ENCODE measurements at regions not wholly inside any gene's neighbourhood (a gene's known extent, or its start where the extent isn't known, plus 50 kb on each side); places are given as distances from the start of the nearest gene placed in this dataset.

DNA sequence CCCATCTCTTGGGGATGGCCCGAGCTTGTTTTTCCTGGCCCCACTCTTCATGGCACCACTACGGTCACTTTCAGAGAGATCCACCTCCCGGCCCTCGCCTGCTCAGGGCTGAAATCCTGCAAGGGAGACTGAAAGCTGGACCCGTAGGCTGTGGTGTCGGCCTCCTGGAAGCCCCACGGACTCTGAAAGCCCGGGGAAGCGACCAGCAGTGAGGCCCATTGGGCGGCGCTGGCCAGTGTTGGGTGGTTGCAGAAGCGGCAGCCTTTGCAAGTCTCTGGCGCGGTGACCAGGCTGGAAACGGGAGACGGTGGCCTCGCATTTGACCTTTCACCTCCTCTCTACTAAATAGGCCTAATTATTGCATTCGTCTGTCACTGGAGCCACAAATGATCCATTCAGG is 186.0 kb upstream of the FOXF1 start:
- no peak for ATAC-seq
- intact Hi-C loops (cut with DNase I): no loop called here
- DNase-seq (ENCODE audit: low spot score): no peak

DNA sequence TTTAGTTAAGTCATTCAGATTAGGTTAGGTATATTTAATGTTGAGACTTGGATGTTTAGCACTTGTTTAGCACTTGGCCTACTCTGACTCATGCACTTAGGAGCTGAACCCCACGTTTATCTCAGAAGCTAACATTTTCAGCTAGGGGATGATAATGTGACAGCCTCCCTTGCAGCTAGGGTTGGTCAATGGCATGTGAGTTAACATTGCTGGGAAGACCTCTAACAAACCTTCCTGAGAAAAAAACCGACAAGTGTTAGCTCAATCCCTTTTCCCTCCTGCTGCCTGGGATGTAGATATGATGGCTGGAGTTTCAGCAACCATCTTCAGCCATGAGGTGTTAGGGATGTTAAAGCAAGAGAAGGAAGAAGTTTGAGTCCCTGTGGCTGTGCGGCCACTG is 185.0 kb upstream of the FOXF1 start:
- intact Hi-C loops (cut with DNase I): no loop called here
- DNase-seq (ENCODE audit: low spot score) (no peak), ATAC-seq (no peak)

DNA sequence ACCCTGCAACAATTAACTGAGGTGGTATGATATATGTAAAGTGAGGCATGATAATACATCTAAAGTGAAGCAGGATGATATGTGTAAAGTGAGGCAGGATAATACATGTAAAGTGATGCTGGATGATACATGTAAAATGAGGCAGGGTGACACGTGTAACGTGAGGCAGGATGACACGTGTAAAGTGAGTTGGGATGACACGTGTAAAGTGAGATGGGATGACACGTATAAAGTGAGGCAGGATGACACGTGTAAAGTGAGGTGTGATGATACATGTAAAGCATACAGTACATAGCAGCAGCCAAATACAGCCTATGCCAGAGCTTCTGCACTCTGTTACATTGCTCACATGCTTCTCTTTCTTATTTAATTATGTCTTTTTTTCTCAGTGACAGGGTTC is 184.4 kb upstream of the FOXF1 start:
- intact Hi-C loops (cut with DNase I): no loop called here
- no peak for DNase-seq (ENCODE audit: low spot score)

DNA sequence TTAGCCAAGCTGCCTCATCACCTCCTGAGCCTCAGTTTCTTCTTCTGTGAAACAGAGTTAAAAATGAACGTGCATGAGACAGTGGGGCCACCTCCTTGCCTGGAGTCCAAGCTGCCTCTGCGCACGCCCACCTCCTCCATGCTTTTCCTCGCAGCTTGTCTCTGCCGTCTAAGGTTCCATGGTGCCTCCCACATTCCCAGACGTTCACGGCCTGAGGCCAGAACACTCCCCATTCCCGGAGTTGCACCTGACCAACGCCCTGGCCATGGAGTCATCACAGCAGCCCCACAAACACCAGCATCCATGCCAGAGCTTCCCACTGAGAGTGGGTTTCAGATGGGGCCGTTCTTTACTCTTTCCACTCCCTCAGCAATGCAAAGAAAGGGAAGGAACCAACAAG is 183.0 kb upstream of the FOXF1 start:
- ATAC-seq (no peak), DNase-seq (ENCODE audit: low spot score) (no peak)
- intact Hi-C loops (cut with DNase I): no loop called here

More for the DNA sequence above, 184.4 kb upstream of the FOXF1 start:
- ATAC-seq: no peak

DNA sequence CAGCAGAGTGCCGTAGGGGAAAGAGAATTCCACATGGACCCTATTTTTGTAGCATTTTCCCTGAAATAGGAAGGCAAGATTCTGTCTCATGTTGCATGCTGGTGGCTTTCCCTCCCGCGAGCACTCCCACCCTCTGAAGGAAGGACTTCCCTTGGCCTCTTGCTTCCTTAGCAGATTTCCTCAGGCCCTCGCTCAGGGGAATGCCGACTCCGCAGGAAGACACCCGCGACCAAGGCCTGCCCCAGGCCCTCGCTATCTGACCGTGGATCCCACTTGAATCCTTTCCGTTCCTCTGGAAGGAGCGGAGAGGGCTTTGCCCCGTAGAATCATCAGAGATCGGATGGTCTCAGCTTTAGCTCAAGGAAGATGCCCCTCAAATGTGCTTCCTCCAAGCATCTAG is 179.4 kb upstream of the FOXF1 start:
- ATAC-seq (no peak), DNase-seq (ENCODE audit: low spot score) (no peak)
- intact Hi-C loops (cut with DNase I): no loop called here

DNA sequence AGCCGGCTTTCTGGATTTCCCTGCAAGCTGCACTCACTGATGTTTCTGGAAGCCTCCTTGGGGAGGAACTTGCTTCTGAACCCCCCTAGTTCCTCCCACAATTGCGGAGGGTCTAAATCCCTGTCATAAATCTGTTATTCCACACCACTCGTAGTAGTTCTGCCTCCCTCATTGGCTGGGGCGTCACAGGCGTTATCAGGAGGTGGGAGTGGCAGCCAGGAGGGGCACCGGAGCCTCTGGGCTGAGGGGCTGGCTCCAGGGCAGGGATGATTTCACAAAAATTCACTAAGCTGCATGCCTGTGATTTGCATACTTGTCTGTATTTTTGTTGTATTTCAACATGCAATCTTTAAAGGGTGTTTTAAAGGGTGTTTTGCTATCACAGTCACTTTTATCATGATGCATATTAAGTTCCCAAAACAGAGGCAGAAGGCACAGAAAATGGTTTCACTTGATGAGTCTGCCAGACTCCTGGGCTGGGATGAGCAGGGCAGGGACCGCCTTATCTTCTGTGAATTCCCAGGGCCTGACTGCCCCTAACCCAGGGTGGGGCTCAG is 176.2 kb upstream of the FOXF1 start:
- intact Hi-C loops (cut with DNase I): no loop called here
- DNase-seq (ENCODE audit: low spot score) (no peak), ATAC-seq (no peak)

DNA sequence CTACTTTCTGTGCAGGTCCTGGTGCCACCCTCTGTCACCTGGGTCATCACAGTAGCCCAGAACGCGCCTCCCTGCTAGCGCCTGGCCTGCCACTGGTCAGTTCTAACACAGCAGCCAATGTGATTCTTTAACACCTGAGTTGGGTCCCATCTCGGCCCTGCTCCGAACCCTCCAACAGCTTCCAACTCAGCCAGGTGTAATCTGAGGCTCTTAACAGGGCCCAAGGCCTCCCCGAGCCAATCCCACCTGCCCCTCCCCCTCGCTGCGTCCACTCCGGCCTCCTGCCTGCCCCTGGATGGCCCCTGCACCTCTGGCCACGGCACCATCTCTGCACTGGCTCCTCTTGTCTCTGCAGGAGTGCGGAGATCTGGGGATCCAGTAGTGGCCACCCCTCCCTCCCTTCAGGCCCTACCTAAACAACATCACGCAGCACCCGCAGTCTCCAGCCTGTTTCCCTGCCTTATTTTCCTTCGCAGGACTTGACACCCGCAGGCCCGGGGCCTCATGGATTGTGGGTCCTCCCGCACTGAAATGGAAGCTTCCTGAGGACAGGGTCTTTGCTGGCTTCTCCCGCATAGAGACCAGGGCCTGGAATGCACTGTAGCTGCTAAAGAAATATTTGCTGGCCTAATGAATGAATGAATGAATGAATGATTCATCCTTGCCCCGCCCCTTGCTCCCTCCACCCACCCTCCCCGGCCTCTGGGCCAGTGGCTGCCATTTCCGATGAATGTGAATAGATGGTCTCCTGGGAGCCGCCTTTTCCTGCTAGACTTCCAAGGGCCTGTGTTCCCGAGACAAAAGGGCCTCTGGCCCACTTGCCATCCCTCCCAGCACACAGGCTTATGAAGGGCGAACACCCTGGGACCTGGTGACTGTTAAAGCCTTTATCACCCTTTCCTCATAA is 174.8 kb upstream of the FOXF1 start:
- ATAC-seq (no peak), DNase-seq (ENCODE audit: low spot score) (no peak)
- intact Hi-C loops (cut with DNase I): no loop called here

DNA sequence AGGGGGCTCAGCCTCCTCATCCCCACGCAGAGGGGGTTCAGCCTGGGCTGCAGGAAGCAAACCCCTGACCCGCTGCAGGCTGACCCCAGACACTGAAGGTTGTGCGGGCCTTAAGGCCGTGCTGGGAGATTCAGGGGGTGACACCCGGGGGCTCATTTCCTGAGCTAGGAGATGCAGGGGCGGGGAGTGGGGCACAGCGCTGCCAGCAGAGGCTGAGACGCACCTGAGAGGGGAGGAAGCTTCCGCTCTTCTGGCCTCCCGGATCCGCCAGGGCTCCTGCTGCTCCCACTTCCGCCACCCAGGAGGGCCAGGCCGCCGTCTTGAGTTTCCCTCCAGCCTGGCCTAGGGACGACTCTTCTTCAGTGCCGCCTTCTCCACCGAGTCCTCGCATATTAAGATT is 173.2 kb upstream of the FOXF1 start:
- no peak for ATAC-seq
- no peak for DNase-seq (ENCODE audit: low spot score)
- intact Hi-C loops (cut with DNase I): no loop called here

DNA sequence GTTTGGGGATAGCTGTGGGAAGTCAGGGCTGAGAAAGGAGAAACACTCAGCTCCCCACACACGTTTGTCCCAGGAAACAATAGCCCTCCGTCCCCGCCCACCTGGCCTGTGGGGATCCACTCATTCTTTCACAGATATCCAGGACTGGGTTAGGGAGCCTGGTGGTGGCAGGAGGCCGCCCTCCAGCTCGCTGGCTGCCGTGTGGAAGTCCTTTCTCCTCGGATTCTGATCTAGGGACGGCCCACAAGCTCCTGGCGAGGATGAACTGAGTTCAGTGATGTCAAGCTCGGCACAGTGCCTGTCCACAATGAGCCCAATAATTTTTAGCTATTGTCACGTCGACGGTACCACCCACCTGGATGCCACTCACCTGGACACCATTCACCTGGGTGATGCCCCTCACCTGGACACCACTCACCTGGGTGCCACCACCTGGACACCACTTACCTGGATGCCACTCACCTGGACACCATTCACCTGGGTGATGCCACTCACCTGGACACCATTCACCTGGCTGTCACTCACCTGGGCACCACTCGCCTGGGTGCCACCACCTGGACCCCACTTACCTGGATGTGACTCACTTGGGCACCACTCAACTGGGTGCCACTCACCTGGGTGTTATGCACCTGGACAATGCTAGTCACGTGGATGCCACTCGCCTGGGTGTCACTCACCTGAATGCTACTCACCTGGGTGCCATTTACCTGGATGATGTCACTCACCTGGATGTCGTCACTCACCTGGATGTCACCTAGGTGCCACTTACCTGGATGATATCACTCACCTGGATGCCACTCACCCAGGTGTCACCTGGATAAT is 172.5 kb upstream of the FOXF1 start:
- ATAC-seq (no peak), DNase-seq (ENCODE audit: low spot score) (no peak)
- intact Hi-C loops (cut with DNase I): no loop called here

DNA sequence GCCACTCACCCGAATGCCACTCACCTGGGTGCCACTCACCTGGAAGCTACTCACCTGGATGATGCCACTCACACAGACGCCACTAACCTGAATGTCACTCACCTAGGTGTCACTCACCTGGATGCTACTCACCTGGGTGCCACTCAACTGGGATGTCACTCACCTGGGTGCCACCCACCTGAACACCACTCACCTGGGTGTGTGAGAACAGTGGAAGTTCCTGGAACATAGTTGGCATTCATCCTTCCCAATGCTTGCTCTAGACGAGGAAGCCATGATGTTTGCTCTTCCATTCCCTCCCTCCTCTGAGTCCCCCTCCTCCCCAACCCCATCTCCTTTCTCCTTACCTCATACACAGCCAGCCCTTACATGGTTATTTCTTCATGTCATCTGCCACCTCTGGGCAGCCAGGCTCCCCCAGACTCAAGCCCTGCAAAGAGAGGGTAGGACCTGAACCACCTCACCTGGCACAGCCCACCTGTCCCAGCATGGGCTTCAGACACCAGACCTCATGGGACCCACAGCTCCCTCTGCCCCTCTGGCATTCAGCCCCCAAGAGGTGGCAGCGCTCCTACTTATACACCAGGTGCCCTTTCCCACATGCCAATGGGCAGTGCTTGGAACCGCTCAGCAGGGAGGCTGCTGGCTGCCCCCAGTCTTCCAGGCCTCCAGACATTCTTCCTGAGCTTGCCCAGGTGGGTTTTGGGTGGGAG is 171.8 kb upstream of the FOXF1 start:
- intact Hi-C loops (cut with DNase I): no loop called here
- ATAC-seq (no peak), DNase-seq (ENCODE audit: low spot score) (no peak)

DNA sequence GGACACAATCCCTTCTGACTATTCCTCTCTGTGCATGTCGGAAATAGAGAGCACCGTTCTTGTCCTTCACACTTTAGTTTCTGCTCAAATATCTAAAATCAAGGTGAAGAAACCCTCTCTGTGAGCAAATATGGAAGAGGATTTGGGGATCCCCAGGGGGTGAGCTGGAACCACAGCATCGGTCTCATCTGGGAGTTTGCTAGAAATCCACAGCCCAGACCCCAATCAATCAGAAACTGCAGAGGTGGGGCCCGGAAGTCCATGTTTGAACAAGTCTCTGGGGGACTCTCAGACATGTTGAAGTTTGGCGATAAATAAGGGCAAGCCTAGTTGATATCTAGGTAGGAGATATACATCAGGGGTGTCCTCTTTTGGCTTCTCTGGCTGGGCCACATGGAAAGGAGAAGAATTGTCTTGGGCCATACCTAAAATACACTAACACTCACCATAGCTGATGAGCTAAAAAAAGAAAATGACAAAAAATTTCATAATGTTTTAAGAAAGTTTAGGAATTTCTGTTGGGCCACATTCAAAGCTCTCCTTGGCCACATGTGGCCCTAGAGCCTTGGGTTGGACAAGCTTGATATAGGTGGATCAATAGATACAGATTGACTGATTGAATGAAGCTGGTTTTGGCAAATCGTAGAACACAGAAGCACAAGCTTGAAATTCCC is 168.0 kb upstream of the FOXF1 start:
- intact Hi-C loops (cut with DNase I): no loop called here
- ATAC-seq (no peak), DNase-seq (ENCODE audit: low spot score) (no peak)

DNA sequence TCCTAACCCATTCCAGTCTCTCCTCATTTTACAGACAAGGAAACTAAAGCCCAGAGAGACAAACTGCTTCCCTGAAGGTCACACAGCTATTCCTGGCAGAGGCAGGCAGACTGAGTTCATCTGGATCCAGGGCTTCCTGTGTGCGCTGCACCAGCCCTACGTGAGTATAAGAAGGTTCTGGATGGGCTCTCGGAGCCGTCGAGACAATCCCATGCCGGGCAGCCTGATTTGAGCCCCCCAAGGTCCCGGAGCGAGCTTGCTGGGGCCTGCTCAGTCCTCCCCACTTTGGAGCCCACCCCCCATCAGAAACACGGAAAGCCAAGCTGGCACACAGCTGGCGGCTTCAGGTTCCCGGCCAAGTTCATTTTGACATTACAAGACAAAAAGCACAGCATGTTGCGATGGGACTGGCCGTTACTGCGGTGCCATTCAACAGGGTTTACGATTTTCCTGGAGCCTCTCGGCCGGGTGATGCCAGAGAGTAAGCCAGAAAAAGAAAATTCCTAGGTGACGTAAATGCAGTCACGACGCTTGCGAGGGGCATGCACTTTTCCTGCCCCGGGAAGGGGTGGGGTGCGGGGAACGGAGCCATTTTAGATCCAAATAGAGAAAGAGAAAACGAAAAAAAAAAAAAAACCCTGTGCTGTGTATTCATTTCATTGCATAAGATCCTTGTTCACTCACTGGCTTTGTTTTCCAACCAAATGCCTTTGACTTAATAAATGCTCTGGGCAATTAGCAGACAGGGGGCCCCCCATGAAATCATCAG is 167.1 kb upstream of the FOXF1 start:
- ATAC-seq: peak; percentile 69
- intact Hi-C loops (cut with DNase I): no loop called here
- no peak for DNase-seq (ENCODE audit: low spot score)

DNA sequence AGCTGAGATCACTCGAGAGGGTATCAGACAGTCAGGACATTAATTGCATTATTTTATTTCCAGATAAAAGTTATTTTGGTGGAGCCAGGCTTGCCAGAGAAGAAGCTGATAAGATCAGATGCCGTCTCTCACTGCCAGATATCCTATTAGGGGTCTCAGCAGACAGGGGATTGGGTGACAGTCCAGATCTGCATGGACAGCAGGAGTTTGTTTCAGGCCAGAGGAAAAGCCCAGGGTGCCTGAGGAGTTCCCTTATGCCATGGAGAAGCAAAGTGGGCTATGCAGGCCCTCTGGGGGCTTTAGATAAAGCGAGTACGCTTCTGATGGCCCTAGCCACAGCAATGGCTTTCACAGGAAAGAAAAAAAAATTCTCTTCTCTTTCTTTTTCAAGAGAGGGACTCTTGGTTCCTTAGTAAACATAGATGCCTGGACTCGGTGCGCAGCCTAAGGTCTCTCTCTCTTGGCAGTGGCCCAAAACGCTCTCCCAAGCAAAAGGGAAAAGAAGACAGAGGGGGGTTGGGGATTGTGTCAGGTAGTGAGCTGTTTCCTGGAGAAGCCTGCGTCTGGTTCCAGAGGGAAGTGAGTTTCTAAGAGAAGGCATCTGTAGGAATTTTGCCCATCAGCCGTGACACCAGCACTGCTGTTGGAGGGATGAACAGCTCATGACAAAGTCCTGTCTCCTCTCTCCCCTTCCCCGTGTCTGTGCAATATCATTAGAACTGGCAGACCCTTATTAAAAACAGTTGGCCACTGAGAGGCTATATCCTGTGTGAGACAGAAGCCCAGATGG is 166.3 kb upstream of the FOXF1 start:
- ATAC-seq: no peak
- no peak for DNase-seq (ENCODE audit: low spot score)

DNA sequence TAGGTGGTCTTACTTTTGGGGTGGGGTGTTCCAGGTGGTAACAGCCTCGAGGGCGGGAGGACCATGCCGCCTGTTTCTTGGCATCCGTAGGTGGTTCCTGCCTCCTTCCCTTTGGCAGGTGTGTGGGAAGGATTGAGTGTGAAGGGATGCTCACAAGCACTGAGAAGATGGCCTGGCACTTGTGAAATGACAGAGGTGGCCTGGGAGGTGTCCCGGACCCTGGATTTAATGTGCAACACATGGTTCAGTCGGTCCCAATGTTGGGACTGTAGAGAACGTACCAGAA is 165.8 kb upstream of the FOXF1 start:
- ATAC-seq: no peak
- intact Hi-C loops (cut with DNase I): no loop called here
- no peak for DNase-seq (ENCODE audit: low spot score)

More for the DNA sequence above, 166.3 kb upstream of the FOXF1 start:
- intact Hi-C loops (cut with DNase I): no loop called here

DNA sequence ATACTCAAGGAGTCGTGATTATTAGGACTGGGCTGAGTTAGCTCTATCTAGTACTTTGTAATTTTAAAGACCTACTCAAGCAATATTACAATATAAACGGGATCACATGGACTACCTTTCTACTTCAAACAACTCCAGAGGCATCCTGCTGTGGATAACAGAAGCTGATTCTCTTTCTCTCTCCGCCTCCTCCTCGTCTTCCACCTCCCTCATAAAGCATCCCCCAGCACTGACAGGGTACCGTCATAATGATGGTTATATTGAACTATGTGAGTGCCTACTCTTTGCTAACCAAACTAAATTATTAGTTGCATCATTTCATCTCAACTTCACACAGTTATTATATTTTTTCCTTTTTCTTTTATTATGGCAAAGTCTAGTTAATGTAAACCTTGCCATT is 165.4 kb upstream of the FOXF1 start:
- ATAC-seq (no peak), DNase-seq (ENCODE audit: low spot score) (no peak)
- intact Hi-C loops (cut with DNase I): no loop called here

DNA sequence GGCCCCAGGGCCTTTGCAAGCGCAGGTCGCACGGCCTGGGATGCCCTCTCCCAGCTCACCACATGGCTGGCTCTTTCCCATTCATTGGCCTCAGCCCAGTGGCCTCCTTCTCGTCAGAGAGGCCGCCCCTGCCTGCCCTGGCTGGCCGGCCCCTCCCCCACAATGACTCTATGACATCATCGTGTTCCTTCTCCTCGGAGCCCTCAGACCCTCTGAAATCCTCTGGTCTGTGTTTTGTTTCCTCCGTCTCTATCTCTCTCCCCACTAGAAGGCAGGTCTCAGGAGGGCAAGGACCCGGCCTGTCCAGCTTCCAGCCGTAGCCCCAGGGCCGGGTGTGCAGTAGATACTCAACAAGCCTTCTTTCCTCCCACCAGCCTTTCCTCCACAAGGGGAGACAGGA is 164.8 kb upstream of the FOXF1 start:
- DNase-seq (ENCODE audit: low spot score): no peak
- intact Hi-C loops (cut with DNase I): no loop called here

DNA sequence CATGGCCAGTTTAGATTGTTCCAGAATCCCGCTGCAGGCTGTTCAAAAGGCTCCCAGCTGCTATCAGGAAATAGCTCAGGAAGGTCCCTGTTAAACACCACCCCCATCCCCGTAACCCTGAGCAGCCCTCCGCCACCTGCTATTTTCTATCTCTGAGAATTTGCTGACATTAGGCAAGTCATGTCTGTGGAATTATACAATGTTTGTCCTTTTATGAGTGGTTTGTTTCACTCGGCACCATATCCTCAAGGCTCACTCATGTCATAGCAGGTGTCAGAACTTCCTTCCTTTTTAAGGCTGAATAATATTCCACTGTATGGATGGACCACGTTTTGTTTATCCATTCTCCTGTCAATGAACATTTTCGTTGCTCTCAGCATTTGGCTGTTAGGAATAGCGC is 164.3 kb upstream of the FOXF1 start:
- ATAC-seq (no peak), DNase-seq (ENCODE audit: low spot score) (no peak)
- intact Hi-C loops (cut with DNase I): no loop called here

More for the DNA sequence above, 164.8 kb upstream of the FOXF1 start:
- ATAC-seq: no peak

DNA sequence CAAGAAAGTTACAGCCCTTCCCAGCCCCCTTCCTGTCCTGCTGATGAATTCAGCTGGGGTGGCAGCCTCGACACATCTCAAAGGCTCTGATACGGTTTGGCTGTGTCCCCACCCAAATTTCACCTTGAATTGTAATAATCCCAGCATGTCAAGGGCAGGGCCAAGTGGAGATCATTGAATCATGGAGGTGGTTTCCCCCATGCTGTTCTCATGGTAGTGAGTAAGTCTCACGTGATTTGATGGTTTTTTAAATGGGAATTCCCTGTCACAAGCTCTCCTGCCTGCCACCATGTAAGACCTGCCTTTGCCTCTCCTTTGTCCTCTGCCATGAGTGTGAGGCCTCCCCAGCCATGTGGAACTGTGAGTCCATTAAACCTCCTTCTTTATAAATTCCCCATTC is 163.2 kb upstream of the FOXF1 start:
- ATAC-seq: no peak
- intact Hi-C loops (cut with DNase I): no loop called here
- no peak for DNase-seq (ENCODE audit: low spot score)
